Heart left ventricle (tissue), 13 donors: ENCODE measurements at regions not wholly inside any gene's neighbourhood (a gene's known extent, or its start where the extent isn't known, plus 50 kb on each side); places are given as distances from the start of the nearest gene placed in this dataset.

Experiments used
- POLR2A ChIP-seq, 2 donors: fragments of 450-650 bp; IDR thresholded peaks; one replicate each; pipeline ENCODE4 v1.6.1; 2017; ENCODE audit warnings: antibody characterized with exemption in 2 of 2, mild to moderate bottlenecking in 2 of 2, moderate library complexity in 2 of 2
- TF ChIP-seq, protein P1 (sequence below), 12 donors: fragments of 200-600 bp; sonication (generic) in 4 of 12; IDR thresholded peaks; one replicate each; pipeline versions ENCODE4 v1.5.0 to v1.8.0; 2018 to 2022; ENCODE audit warnings: antibody characterized with exemption in 12 of 12, mild to moderate bottlenecking in 5 of 12
- donor health status: ischemic (EF 13 %, LVEDD 7.1; RV severe dilation, severe dysfunction).
- donor health status: DM: no; HTN: yes; CAD: no.
- donor health status: DM: no; HTN: no; CAD: no.
- donor health status: ischemic (EF 25% LVEDD 6.9; RV normal size, moderate dysfunction).
- donor health status: ischemic (EF 25% LVEDD 5.7; RV mildly dilated, moderate dysfunction).
- donor health status: ischemic (EF 35%, LVEDD 5.7; RV mildly dilated, moderate dysfunction).
- donor health status: nonischemic (EF 11% LVEDD 7.7; RV severe dilation, severe dysfunction).
- donor health status: DM: yes; HTN: yes; CAD: no.
- donor health status: PGD.
- donor health status: ischemic (EF 29% LVEDD 5.4; RV normal size, mild dysfunction).
- donor health status: nonischemic (EF 23%, LVEDD 6.1; RV moderate dilation, normal function).

DNA sequence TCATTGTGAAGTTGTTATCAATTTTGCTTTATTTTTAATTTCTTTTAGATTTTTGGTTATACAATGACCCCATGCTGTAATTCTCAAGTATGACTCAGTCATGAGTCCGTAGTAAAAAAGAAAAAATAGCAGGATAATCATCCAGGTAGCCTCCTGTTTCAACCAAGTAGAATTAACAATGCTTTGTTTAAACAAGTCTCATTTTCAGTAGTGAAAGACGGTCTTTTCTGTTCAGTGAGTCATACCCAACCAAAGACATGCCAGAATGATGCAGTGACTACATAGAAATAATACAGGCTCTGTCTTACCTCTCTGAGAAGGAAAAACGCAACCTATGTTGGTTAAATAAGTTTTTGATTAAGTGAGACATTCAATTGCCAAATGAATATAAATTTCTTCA lies 67.8 kb upstream of the DSC1 start:
- TF ChIP-seq, protein P1, sequence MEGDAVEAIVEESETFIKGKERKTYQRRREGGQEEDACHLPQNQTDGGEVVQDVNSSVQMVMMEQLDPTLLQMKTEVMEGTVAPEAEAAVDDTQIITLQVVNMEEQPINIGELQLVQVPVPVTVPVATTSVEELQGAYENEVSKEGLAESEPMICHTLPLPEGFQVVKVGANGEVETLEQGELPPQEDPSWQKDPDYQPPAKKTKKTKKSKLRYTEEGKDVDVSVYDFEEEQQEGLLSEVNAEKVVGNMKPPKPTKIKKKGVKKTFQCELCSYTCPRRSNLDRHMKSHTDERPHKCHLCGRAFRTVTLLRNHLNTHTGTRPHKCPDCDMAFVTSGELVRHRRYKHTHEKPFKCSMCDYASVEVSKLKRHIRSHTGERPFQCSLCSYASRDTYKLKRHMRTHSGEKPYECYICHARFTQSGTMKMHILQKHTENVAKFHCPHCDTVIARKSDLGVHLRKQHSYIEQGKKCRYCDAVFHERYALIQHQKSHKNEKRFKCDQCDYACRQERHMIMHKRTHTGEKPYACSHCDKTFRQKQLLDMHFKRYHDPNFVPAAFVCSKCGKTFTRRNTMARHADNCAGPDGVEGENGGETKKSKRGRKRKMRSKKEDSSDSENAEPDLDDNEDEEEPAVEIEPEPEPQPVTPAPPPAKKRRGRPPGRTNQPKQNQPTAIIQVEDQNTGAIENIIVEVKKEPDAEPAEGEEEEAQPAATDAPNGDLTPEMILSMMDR (IDR thresholded peaks at IDR 0.05), result no peak
- TF ChIP-seq POLR2A (IDR thresholded peaks at IDR 0.05), result no peak
